BJ (cell line): ENCODE measurements at regions not wholly inside any gene's neighbourhood (a gene's known extent, or its start where the extent isn't known, plus 50 kb on each side); places are given as distances from the start of the nearest gene placed in this dataset.
"Not testable (repeated sequence)": the region's sequence is repeated elsewhere in the genome, so short reads cannot be mapped to it uniquely, and the experiment has no call there.

Experiments
- CTCF ChIA-PET: fragments of 350-600 bp; formaldehyde crosslinking; extraction: SDS; loops from one replicate; lab custom pipeline; 2021; ENCODE audit warnings: antibody characterized with exemption, inconsistent platforms; lab: Yijun Ruan, JAX
- POLR2A ChIA-PET: fragments of 300-600 bp; sonication (Branson Sonifier 250); formaldehyde crosslinking; extraction: SDS; loops from one replicate; lab custom pipeline; 2021; ENCODE audit warnings: antibody characterized with exemption; lab: Charles Lee
- DNase-seq: peaks from one replicate; pipeline ENCODE4 v3.0.0-alpha.2; 2011; ENCODE audit warnings: low read depth
- H3K27me3 ChIP-seq: 2 replicates; pipeline ENCODE4 v1.6.0; 2011; ENCODE audit warnings: low read length; ENCODE audit not compliant: control insufficient read depth, insufficient read depth
- H3K36me3 ChIP-seq: 2 replicates; pipeline ENCODE4 v1.5.1; 2011; ENCODE audit warnings: low read length; ENCODE audit not compliant: control insufficient read depth, insufficient read depth
- H3K4me3 ChIP-seq: 2 replicates; pipeline ENCODE4 v1.5.1; 2011; ENCODE audit warnings: low read depth, mild to moderate bottlenecking, control low read depth, low read length
- TF ChIP-seq, protein P1 (sequence below): IDR thresholded peaks from 2 replicates; pipeline ENCODE4 v1.5.1; 2011; ENCODE audit warnings: low read depth, mild to moderate bottlenecking, control low read depth, inconsistent platforms, low read length, moderate library complexity; ENCODE audit not compliant: insufficient read depth

- POLR2A ChIA-PET, result no interaction called here
- CTCF ChIA-PET, result interaction anchor here (1.0 to 1.1 kb wide), 2 partner anchors 9 to 39 kb away, joined by 5 to 7 read pairs; no protein-coding TSS in a partner anchor
- DNase-seq, result no peak
- TF ChIP-seq, protein P1, sequence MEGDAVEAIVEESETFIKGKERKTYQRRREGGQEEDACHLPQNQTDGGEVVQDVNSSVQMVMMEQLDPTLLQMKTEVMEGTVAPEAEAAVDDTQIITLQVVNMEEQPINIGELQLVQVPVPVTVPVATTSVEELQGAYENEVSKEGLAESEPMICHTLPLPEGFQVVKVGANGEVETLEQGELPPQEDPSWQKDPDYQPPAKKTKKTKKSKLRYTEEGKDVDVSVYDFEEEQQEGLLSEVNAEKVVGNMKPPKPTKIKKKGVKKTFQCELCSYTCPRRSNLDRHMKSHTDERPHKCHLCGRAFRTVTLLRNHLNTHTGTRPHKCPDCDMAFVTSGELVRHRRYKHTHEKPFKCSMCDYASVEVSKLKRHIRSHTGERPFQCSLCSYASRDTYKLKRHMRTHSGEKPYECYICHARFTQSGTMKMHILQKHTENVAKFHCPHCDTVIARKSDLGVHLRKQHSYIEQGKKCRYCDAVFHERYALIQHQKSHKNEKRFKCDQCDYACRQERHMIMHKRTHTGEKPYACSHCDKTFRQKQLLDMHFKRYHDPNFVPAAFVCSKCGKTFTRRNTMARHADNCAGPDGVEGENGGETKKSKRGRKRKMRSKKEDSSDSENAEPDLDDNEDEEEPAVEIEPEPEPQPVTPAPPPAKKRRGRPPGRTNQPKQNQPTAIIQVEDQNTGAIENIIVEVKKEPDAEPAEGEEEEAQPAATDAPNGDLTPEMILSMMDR, result no peak
- no peaks in the 10 kb centered on the region for H3K36me3 ChIP-seq
- H3K4me3 ChIP-seq, result no peak overlapping the region
- no peaks in the 10 kb centered on the region for H3K27me3 ChIP-seq
These were observed 286.1 kb upstream of the PMFBP1 start for GRCh38 chr16:72458035-72458434.

DNA sequence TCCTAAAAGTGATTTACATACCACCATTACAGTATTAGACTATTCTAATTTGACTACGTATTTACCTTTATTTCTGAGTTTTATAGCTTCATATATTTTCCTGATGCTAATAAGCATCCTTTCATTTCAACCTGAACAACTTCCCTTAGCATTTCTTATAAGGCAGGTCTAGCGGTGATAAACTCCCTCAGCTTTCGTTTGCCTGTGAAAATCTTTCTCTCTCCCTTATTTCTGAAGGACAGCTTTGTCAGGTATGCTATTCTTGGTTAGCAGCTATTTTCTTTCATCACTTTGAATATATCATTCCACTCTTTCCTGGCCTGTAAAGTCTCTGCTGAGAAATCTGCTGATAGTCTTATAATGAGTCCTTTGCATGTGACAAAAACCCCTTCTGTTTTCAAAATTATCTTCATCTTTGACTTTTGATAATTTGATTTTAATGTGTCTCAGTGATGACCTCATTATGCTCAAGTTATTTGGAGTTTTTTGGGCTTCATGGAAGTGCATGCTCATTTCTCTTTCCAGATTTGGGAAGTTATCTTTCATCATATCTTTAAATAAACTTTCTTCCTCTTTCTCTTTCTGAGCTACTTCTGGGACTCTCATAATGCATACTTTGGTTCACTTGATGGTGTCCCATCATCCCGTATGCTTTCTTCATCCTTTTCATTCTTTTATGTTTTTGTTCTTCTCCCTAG is 285.4 kb upstream of the PMFBP1 start:
- ChIA-PET POLR2A (no interaction called here), CTCF (interaction anchor here (1.0 to 1.1 kb wide), 2 partner anchors 10 to 38 kb away, joined by 5 to 7 read pairs; no protein-coding TSS in a partner anchor)
- DNase-seq, result no peak
- H3K27me3 ChIP-seq, result no peaks in the 10 kb centered on the region
- H3K36me3 ChIP-seq, result no peaks in the 10 kb centered on the region
- TF ChIP-seq, protein P1, result no peak
- no peak overlapping the region for H3K4me3 ChIP-seq

GRCh38 chr16:72455743-72456659 is 284.0 kb upstream of the PMFBP1 start:
- TF ChIP-seq, protein P1, result no peak
- Histone ChIP-seq H3K4me3 (no peak overlapping the region), H3K36me3 (no peaks in the 10 kb centered on the region), H3K27me3 (no peaks in the 10 kb centered on the region)
- no peak for DNase-seq
- ChIA-PET CTCF (interaction anchor here (1.0 kb wide), 1 partner anchor 14 kb away, joined by 3 read pairs; no protein-coding TSS in a partner anchor), POLR2A (no interaction called here)

GRCh38 chr16:72453856-72454255 is 281.9 kb upstream of the PMFBP1 start:
- POLR2A ChIA-PET, H3K27me3 ChIP-seq, H3K36me3 ChIP-seq, DNase-seq, H3K4me3 ChIP-seq: not testable (repeated sequence)
- CTCF ChIA-PET, result interaction anchor here (0.7 to 1.7 kb wide), 2 partner anchors 54 to 211 kb away, joined by 3 to 5 read pairs; no protein-coding TSS in a partner anchor

- Histone ChIP-seq H3K4me3 (no peak overlapping the region), H3K36me3 (no peaks in the 10 kb centered on the region), H3K27me3 (no peaks in the 10 kb centered on the region)
- ChIA-PET CTCF (no interaction called here), POLR2A (no interaction called here)
- TF ChIP-seq, protein P1, result no peak
- no peak for DNase-seq
These were observed 272.7 kb upstream of the PMFBP1 start for GRCh38 chr16:72444696-72445095.
